ENCODE measurements at regions not wholly inside any gene's neighbourhood (a gene's known extent, or its start where the extent isn't known, plus 50 kb on each side); places are given as distances from the start of the nearest gene placed in this dataset.
"Not testable (repeated sequence)": the region's sequence is repeated elsewhere in the genome, so short reads cannot be mapped to it uniquely, and the experiment has no call there.

- DNase-seq, result no peak
Observed at GRCh38 chr3:55147406-55147805, 219.5 kb upstream of the LRTM1 start.

GRCh38 chr3:55146216-55146615 lies 218.4 kb upstream of the LRTM1 start:
- DNase-seq, result no peak

GRCh38 chr3:55144015-55144673 lies 216.3 kb upstream of the LRTM1 start:
- no peak for DNase-seq

- DNase-seq, result no peak
Observed at GRCh38 chr3:55143336-55143735, 215.5 kb upstream of the LRTM1 start.

GRCh38 chr3:55136291-55136690 lies 208.4 kb upstream of the LRTM1 start:
- not testable (repeated sequence) for DNase-seq

- no peak for DNase-seq
Observed at GRCh38 chr3:55128225-55128823, 200.5 kb upstream of the LRTM1 start.

- no peak for DNase-seq
Observed at GRCh38 chr3:55127565-55127964, 199.7 kb upstream of the LRTM1 start.

GRCh38 chr3:55124371-55124770 lies 196.5 kb upstream of the LRTM1 start:
- DNase-seq, result no peak
